GM19372 (cell line): ENCODE measurements at regions not wholly inside any gene's neighbourhood (a gene's known extent, or its start where the extent isn't known, plus 50 kb on each side); places are given as distances from the start of the nearest gene placed in this dataset.
"Not testable (repeated sequence)": the region's sequence is repeated elsewhere in the genome, so short reads cannot be mapped to it uniquely, and the experiment has no call there.

ENCODE experiments used
- ATAC-seq: cut with Tn5 transposase; IDR thresholded peaks from one replicate; pipeline ENCODE4 v1.9.1; 2021; ENCODE audit warnings: mild to moderate bottlenecking, low read depth, moderate library complexity; ENCODE audit not compliant: unreplicated experiment

DNA sequence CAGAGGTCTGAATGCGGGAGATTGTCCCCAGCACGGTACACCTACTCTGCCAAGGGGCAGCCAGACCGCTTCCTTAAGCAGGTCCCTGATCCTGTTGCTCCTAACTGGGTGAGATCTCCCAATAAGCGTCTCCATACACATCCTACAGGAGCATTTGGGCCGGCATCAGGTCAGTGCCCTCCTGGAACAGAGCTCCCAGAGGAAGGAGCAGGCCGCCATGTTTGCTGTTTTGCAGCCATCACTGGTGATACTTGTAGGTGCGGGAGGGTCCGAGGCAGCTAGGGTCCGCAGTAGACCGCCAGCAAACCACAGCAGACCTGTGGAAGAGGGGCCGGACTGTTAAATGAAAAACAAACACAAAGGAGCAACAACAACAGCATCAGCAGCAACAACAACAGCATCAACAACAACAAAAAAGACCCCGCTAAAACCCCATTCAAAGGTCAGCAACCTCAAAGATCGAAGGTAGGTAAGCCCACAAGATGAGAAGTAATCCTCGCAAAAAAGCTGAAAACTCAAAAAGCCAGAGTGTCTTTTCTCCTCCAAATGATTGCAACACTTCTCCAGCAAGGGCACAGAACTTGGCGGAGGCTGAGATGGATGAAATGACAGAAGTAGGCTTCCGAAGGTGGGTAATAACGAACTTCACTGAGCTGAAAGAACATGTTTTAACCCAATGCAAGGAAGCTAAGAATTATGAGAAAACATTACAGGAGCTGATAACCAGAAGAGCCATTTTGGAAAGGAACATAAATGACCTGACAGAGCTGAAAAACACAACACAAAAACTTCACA, 79.0 kb upstream of the CDH7 start:
- ATAC-seq = no peak

DNA sequence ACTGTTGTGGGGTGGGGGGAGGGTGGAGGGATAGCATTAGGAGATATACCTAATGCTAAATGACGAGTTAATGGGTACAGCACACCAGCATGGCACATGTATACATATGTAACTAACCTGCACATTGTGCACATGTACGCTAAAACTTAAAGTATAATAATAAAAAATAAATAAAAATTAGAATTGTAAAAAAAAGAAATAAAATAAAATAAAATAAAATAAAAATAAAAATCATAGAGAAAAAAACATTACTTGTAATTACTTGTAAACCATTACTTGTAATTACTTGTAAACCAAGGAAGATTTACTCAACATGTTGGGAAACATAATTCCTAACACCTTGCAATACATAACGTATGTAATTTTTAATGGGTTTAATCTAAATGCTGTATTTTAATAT, 80.7 kb upstream of the CDH7 start:
- ATAC-seq = not testable (repeated sequence)

DNA sequence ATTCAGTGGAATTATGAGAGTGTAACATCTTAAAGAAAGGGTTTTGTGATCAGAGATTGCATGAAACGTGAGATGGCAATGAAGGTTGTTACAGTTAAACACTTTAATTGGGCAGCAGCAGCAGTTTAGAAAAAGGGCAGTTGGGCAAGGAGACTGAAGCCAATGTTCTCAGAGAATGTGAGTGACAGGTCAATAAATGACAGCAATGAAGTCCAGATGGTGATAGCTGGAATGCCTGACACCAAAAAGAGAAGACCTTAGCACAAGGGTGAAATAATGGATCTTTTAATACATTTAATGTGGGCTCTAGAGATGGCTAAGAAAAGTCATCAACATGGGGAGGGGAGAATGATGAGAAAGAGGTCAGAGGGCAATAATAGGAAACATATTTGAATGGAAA, 89.4 kb upstream of the CDH7 start:
- ATAC-seq = no peak

DNA sequence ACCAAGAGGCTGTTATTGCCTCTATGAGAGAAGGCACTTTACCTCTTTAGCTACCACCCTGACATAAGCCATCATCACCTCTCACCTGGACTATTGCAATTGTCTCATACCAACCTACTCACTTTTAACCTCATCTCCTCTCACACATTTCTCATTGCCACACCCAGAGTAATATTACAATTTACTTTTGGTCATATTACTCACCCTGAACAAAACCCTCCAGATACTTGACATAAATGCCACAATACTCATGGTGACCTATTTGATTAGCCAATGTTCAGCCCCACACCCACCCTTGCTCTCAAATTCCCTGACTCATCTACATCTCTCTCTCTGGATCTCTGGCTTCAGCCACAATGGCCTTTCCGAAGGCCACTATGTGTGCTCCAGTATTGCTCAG, 90.9 kb upstream of the CDH7 start:
- no peak for ATAC-seq

DNA sequence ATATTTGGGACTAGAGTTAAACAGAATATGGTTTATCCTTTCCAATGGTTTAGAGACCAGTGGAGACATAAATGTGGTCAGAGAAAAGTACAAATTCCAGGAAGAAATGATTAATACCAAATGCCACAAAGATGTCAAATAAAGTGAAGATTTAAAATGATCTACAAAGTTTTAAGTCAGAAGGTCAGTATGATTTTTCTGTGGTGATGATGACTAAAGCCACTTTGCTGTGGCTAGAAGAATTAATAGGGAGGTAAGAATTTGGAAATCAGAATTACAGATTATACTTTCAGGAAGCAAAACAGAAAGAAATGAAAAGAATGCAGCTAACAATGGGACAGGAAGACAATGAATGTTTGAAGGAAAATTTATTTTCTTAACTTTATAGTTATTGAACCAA, 91.5 kb upstream of the CDH7 start:
- ATAC-seq = no peak

DNA sequence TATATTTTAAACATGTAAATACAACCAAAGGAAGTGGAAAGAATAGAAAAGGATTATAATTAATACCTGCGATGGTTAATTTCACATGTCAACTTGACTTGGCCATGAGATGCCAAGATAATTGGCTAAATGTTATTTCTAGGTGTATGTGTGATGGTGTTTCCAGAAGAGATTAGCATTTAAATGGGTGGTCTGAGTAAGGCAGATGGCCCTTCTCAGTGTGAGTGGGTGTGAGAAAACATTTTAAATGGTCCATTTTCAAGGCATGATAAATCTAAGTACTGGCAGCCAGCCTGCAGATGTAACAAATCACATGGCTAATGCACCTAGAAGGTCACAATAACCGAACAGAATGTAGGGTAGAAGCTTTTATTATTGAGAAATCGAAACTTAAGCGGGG, 99.6 kb upstream of the CDH7 start:
- ATAC-seq = no peak

DNA sequence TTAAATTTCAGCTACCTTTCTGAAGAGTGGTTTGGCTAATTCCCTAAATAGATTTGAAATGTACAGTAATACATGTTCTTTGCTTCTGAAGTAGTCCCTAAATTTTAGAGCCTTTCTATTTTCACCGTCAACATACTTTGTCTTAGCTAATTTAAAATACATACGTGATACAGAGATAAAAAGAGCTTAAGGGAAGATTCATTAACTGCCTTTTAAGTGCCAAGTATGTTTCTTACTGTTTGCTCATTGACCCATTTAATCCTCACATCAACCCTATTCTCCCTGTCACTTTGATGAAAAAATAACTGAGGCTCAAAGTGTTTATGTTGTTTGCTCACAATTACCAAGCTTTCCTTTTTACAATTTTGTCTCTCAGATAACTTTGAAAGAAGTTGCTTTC, 118.6 kb upstream of the CDH7 start:
- ATAC-seq = no peak

DNA sequence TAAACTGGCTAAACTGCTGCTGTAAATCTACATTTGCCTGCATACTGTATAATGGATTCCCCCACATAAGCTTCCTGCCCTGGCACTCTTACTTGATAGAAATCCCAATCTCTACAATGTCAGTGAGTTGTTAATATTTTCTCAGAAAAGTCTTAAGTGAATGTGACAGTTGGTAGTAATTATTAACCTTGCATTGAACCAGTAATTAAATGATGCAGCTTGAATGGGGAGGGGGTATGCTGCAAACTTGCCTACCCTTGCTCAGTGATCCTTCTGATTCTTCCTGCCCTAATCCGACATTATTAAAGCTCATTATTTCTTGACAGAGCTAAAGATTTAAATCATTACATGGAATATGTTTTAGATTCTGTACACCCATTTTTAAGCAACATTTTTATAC, 119.0 kb upstream of the CDH7 start:
- ATAC-seq = no peak

DNA sequence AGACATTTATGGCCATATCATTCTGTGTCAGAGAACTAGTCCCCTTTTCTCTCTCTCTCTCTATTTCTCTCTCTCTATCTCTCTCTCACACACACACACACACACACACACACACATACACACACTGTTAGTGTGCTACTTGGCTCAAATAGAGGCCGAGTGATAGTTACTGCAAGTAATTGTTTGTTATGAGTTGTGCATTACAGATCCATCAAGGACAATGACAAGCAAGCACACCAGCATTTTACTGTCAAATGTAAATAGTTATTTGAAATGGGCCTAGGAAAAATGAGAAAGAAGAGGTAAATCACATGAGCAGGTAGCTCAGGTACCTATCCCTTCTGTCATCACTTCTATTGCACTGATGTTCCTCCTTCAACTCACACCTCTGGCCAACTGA, 122.4 kb upstream of the CDH7 start:
- ATAC-seq = no peak

DNA sequence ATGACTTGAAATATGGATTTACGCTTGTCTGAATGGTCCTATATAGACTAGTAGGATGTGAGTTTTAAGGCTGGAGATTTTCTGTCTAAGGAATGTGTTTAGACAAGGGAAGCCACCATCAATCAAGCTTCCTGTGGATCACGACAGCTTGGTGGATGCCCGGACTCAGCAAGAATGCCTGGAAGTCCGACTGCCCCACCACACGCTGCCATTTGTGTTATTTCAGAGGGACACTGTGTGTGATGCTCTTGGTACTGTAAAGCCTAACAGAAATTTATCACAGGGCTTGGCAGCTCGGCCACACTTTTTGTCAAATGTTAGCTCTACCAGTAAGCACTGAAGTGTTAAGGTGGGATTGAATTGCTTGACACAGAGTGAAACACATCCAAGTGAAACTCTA, 127.1 kb upstream of the CDH7 start:
- ATAC-seq = no peak

DNA sequence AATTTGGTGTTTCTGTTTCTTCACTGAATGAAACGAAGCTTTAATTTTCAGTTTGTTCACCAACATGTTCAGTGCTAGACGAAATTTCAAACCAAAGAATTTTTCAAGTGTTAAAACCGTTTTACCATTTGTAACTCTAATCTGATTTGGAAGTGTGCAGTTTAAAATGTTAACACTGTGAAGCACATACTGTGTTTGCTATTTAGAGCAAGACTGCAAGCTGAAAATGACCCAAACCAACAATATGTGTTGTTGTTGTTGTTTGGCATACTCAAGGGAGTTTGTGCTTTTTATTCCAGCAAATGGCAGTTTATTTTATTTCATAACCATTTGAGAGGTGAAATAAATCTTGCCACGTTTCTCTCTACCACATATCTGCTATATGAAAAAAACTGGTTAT, 128.4 kb upstream of the CDH7 start:
- no peak for ATAC-seq

DNA sequence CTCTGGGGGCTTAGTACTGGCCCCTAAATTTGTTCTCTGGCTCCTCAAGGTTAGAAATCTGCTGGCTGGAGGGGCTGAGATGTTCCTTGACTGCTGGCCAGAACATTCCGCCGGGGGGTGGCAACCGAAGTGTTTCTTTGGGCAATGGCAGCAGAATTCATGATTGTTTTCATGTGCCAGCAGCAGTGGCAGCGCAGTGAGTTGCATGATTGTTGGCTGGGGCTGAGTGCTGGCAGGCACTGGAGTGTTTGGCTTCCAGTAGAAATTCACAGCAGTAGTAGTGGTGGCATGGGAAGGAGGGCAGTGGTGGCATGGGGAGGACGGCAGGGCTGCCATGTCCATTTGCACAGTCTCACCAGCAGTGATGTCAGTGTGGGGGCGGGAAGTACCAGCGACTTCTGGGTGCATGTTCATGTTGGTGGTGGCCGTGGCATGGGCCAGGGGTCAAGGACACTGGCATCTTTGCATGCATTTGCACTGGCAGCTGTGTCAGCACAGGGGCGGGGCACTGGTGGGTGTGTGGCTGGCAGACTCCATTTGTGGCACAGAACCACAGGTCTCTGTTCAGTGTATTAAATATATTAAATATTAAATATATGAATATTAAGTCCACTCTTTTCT, 130.6 kb upstream of the CDH7 start:
- no peak for ATAC-seq

DNA sequence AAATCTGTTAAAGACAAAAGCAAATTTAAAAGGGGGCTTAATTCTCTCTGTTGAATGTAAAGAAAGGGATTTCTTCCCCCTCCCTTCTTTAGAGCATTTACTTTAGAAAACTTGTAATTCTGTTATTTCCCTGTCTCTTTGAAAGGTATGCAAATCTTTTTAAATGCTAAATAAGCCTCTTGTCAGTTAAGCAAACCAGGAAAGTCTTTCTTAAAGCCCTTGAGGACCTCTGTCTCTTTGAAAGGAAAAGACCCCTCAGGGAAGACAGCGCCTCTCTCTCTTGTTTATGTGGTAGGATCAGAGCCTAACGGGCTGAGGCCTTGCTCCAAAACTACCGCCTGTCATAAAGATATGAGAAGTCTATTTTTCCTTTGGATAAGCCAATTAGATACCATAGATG, 139.9 kb upstream of the CDH7 start:
- no peak for ATAC-seq

DNA sequence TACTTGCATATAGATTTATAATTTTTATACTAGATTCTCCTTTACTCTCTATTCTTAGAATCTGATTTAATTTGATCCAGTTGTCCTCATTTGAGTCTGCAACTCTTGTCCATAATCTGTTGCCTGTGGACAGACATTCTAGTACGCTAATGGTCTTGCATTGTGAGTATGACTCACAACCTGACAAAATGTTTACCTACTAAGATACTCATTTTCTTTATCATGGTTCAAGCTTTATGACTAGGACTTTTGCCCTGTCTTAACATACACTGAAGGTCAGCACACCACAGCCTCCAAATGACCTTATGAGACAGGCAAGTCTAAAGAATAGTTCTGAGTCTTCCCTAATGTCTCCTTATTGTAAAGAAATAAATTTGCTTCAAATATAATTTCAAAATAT, 142.3 kb upstream of the CDH7 start:
- ATAC-seq = no peak

DNA sequence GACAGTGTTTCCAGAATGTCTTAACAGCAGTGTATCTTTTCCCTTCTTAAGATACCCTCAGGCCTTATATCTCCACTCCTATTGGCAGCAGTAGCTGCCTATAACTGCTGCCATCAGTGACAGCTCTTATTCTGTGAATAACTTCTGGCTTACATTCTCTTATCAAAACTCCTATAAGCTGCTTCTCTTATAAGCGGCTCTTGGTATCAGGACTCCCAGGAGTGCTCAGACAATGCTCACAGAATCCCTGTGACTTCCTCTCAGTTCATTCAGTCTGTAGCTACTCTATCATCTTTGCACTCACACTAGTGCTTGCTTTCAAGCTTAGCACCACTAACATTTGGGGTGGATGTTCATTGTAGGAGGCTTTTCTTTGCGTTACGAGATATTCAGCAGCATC, 143.7 kb upstream of the CDH7 start:
- no peak for ATAC-seq

DNA sequence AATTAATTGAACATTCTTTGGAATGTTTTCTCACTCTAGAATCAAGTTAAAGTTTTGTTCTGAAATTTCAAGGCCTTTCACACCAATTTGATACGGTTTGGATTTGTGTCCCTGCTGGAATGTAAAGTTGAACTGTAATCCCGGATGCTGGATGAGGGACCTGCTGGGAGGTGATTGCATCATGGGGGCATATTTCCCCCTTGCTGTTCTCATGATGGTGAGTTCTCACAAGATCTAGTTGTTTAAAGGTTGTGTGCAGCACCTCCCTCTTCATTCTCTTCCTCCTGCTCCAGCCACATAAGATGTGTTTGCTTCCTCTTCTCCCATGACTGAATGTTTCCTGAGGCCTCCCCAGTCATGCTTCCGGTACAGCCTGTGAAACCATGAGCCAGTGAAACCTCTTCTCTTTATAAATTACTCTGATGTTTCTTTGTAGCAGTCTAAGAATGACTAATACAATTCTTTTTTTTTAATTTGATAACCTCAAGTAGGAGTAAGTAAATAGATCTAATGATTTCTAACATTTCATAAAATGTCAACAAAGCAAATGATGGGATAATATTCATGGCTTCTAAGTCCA, 144.2 kb upstream of the CDH7 start:
- no peak for ATAC-seq

DNA sequence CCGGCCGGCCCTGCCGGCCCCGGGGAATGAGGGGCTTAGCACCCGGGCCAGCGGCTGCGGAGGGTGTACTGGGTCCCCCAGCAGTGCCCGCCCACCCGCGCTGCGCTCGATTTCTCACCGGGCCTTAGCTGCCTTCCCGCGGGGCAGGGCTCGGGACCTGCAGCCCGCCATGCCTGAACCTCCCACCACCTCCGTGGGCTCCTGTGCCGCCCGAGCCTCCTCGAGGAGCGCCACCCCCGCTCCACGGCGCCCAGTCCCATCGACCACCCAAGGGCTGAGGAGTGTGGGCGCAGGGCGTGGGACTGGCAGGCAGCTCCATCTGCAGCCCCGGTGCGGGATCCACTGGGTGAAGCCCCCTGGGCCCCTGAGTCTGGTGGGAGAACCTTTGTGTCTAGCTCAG, 145.5 kb upstream of the CDH7 start:
- ATAC-seq = not testable (repeated sequence)

DNA sequence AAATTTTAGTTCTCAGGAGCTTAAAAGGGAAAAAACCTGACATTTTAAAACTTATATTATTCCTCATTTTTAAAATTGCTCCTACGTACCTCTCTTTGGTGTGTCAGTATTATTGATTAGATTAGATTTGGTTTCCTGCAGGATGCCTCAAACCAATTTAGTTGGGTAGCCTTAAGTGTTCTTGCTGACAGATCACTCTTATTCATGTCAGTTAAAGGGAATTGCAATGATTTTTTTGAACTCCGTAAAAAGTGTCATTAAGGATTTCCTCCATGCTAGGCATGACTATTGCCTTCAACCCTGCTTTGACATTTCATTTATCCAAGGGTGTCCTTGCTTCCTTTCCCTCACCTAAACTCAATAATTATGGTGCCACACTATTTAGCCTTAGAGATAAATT, 149.0 kb upstream of the CDH7 start:
- no peak for ATAC-seq

DNA sequence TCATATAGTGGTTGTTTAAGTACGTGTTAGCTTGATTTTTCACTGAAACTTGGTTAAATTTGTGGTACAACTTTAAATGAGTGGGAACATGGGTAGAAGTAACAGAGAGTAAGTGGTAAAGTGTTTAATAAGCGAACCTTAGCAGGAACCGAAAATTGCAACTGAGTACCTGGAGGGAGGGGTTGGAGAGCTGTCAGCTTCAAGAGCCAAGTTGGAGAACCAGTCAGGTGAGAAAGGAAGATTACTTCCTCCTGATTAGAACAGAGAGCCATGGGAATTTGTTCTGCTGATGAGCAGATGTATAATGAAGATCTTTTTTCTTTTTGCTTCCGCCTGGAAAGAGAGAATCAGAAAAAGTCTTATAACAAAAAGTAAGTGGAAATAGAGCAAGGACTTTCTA, 158.4 kb upstream of the CDH7 start:
- ATAC-seq = no peak

DNA sequence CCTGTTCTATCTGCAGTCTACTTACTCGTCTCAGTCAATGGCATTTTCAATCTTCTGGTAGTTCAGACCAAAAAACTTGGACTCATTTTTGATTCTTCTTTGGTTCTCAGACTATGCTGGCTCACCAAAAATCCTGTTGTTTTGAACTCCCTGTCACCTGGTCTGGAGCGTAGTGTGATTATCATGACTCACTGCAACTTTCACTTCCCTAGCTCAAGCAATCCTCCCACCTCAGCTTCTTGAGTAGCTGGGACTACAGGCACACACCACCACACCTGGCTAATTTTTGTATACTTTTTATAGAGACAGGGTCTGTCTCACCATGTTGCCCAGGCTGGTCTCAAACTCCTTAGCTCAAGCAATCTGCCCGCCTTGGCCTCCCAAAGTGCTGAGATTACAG, 163.3 kb upstream of the CDH7 start:
- no peak for ATAC-seq

DNA sequence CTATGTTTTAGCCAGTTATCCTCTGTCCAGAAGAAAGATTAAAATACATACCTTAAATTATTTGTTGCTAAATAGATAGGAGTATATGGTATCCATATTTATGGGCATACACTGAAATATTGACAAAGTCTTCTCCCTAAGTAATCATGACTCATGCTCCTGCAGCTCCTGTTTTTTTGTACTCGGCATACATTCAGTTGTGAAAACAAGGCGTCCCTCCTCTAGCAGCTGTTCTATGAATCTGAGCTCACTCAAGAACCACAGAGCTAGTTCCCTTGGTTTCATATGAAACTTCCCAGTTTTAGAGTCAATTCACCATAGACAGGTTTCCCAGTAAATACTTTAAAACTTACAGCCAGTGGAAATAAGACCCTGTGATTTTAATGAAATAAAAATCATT, 168.7 kb upstream of the CDH7 start:
- ATAC-seq = not testable (repeated sequence)

DNA sequence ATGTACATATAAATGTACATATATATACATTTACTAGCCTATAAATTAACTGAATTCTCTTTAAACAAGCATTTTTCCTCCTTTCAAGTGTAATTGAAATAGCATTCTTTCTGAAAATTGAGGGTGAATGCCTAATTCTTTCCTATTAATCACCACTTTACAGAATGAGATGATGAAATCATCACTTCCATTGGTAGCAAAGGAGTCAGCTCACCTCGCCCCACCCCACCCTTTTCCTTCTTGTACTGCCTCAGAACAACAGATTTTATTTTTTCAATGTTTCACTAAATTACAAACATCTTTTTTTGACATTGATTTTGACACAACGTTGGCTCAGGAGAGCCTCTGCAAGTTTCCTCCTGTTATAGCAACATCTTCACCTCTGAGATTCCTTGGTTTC, 181.9 kb upstream of the CDH7 start:
- no peak for ATAC-seq
